SK-N-DZ (cell line): ENCODE measurements at regions not wholly inside any gene's neighbourhood (a gene's known extent, or its start where the extent isn't known, plus 50 kb on each side); places are given as distances from the start of the nearest gene placed in this dataset.
"Not testable (repeated sequence)": the region's sequence is repeated elsewhere in the genome, so short reads cannot be mapped to it uniquely, and the experiment has no call there.

ENCODE experiments used
- DNase-seq: peaks from one replicate; pipeline ENCODE4 v3.0.0-alpha.2; 2015; ENCODE audit warnings: low spot score

DNA sequence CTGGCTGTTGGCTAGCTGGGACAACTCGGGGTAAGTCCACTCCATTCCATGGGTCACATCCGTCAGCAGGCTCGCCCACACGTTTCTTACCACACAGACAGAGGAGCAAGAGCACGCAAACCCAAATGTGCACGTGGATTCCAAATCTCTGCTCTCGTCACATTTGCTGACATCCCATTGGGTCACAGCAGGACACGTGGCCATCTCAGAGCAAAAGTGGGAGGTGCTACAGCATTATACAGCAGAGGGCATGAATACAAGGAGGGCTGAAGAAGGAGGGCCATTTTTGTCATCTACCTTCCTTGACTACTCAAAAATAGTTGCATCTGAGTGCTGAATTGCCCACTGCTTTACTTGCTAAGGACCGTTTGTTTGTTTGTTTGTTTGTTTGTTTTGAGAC is 84.7 kb downstream of the RBBP6 start:
- no peak for DNase-seq

DNA sequence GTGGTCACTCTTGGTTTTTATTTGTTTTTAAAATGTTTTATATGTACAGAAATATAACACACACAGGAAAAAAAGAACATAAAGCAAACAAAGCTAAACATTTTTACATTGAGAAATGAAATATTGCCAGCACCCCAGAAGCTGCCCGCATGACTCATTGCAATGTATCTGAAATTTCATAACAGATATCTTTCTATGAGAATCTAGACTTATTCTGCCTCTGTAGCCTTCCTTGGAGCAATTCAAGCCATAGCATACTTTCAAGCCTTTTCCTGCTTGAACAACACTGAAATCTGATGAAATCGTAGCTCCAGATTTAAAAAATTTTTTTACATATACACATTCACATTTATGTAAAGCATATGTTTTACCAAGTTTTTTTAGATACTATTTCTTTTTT is 86.9 kb downstream of the RBBP6 start:
- DNase-seq, result no peak

DNA sequence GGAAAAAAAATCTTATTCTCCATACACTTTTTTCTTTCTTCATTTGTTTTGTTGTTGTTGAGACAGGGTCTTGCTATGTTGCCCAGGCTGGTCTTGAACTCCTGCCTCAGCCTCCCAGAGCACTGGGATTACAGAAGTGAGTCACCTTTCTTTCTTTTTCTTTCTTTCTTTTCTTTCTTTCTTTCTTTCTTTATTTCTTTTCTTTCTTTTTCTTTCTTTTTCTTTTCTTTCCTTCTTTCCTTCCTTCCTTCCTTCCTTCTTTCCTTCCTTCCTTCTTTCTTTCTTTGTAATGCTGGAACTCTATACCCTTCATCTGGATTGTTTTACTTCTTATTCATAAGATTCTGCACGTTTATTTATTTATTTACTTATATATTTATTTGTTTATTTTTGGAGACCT is 94.5 kb upstream of the TNRC6A start:
- DNase-seq, result no peak

DNA sequence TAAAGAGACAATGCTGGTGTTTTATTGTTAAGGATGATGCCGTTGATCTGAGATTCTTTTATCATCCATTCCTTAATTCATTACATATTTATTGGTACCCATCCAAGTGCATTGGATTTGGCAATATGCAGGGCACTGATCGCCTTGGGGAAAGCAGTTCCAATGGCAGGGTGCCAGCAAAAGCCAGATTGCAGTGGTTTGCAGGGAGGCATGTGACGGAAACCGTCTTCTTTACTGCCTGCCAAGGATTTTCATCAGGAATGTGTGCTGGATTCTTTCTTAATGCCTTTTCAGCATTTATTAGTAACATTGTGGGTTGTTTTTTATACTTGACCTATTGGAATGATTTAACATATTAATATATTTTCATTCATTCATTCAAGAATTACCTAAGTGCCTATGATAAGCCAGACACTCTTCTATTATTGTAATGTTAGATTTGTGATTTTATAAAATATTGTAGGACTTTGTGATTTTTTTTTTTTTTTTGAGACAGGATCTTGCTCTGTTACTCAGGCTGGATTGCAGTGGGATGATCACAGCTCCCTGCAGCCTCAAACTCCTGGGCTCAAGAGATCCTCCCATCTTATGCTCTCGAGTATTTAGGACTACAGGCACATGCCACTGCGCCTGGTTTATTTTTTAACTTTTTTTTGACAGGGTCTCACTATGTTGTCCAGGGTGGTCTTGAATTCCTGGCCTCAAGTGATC is 93.4 kb upstream of the TNRC6A start:
- no peak for DNase-seq

DNA sequence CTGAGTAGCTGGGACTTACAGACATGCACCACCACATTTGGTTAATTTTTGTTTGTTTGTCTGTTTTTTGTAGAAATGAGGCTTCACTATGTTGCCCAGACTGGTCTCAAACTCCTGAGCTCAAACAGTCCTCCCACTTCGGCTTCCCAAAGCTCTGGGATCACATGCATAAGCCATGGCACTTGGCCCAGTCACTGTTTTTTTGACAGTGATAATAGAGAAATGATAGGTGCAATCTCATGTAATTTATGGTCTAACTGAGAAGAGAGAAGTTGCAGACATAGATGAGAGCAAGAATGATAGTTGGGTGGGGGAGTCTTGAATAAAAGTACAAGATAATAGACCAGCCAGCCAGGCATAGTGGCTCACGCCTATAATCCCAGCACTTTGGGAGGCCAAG is 89.7 kb upstream of the TNRC6A start:
- DNase-seq, result no peak

DNA sequence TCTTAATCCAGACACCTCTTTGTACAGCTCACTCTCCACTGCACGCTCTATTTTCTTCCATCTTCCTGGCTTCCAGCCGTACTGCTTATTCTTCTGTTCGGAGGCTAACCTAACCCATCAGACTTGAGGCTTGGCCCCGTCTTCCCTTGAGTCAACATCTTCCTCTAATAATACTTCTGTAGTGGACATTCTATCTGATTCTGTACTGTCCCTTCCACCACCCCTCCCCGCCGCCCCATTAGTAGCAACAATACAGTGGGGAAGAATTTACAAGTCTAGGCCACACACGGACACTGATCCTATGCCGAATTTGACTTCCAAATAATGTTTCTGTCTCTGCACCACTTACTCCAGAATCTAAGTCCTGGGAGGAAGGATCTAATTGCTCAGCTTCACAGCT is 86.0 kb upstream of the TNRC6A start:
- DNase-seq, result no peak

DNA sequence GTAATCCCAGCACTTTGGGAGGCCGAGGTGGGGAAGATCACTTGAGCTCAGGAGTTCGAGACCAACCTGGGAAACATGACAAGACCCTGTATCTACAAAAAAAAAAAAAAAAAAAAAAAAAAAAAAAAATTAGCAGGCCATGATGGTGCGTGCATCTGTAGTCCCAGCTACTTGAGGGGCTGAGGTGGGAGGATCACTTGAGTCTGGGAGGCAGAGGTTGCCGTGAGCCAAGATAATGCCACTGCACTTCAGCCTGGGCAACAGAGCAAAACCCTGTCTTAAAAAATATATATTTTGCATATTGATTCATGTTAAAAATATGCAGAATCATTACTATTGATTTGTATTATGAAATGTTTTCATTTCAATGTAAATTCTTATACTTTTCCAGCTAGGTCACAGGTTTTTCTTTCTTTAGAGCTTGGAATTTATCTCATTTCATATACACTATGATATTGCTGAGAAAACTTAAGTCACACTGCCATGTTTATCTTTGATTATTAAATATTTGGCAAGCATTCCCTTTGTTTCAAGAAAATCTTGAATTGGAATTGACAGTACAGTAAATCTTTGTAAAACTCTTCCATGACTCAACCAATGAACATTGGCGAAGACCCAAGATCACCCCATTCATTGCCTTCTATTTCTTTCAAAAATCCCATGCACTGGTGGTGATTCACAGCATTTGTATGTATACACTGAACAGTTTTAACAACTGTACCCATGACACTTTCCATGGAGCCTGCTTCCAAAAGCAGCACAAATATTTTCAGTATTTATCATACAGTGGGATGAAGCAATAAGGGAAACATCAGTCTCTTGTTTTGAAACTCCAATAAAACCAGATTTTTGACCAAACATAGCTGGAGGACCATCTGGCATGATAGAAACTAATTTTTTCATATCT is 83.5 kb upstream of the TNRC6A start:
- no peak for DNase-seq

DNA sequence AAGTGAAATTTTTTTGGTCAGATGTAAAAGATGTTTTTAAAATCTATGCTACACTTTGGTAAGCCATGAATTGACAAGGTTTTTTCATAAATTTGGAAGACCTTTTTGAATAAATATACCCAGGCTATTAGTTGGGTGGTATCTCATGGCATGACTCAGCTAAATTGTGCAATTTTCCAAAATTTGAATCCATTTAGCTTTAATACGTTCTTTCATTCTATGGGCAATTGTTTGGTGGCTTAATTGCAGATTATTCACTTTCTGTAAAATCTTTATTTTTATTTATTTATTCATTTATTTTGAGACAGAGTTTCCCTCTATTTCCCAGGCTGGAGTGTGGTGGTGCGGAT is 82.8 kb upstream of the TNRC6A start:
- DNase-seq, result no peak

DNA sequence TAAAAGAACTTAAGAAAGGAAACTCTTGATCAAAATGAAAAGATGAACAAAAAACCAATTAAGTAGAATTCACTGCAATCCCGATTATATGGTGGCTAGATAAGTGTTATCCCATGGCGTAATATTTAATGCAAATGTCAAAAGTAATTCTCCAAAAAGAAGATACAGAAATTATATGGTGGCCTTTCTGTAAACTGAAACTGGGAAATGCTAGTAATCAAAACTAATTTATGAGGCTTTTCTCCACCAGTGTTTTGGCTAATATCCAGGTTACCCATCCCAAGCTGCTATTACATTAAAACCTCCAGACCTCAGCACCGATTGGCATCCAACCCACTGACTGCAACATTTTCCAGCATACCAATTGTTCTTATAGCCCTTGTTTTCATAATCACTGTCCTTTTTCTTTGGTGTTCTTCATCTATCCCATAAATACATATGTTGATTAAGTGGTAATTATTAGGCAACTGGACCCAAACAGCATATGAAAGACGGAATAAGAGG is 77.2 kb upstream of the TNRC6A start:
- DNase-seq, result no peak

DNA sequence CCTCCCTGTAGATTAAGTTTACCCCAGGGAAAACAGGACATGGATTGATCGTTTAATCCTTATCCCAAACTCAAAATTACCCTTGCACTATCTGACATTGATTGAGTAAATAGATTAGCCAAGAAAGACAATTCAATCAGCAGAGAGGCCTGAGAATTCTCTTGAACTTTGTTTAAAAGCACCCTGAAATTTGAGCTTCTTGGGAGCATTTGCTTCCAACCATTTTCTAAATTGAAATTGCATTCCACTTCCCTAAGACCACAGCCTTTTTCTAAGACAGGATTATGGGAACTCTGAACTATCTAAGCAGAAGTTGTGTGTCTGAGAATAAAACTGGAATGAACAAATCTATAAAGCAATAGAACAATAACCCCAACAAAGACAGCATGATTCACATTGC is 76.6 kb upstream of the TNRC6A start:
- DNase-seq, result no peak

DNA sequence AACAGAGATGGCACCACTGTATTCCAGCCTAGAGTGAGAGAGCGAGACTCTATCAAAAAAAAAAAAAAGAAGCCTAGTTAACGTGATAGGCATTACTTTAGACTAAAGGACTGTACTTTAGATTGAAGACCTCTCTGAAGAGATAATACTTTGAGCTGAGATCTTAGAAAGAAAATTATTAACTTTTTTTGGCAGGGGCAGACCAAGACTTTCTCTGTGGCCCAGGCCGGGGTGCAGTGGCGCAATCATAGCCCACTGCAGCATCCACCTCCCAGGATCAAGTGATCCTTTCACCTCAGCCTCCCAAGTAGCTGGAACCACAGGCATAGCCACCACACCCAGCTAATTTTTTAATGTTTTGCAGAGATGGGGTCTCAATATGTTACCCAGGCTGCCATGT is 75.7 kb upstream of the TNRC6A start:
- DNase-seq, result no peak

DNA sequence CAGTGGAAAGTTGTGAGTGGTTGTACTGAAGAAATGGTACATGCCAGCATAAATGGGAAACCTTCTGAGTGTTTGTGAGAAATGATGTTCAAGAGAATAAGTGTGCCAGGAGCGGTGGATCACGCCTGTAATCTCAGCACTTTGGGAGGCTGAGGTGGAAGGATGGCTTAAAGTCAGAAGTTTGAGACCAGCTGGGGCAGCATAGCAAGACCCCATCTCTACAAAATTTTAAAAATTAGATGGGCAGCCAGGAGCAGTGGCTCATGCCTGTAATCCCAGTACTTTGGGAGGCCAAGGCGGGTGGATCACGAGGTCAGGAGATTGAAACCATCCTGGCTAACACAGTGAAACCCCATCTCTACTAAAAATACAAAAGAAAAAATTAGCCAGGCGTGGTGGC is 63.5 kb upstream of the TNRC6A start:
- DNase-seq, result not testable (repeated sequence)

DNA sequence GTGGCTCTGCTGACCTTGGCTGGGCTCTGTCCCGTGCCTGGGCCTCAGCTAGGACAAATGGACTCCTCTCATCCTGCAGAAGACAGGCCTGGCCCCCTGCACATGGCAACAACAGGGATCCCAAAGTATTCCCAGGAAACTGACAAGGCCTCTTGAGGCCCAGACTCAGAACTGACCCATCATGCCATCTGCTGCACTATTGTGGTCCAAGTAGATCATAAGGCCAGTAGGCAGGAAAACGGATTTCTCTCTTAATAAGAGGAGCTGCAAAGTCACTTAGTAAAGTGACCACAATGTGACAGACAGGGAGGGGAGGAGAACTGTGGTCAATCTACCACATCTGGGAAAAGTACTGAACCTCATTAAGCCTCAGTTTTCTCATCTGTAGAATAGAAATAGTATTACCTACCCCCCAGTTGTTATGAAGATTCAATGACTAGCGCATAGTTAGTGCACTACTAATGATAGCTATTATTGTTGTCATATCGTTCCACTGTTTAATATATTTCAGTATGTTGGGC is 62.1 kb upstream of the TNRC6A start:
- no peak for DNase-seq

DNA sequence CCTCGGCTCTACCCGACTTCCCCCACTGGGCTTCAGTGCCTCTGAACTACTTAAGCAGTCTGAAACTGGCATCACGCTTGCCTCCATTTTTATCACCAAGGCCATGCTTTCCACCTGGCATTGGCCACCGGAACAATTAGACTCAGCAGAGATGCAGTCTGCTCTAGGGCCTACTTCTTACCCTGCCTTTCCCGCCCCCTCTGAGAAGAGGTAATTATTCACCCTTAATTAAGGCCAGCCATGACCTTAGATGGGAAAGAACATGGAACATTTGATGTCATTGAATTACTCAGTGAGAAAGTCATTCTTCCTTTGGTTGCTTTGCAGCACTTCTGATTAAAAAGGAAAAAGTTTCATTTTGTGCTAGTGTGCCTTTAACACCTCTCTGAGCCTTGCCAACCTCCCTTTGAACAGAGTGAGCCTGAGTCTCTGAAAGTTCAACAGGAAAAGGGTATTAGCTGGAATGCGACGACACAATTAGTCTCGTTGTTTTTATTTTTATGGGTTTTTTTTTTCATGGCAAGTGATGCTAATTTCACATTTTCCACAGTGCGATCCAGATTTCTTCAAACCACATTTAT is 60.9 kb upstream of the TNRC6A start:
- DNase-seq, result peak; percentile 44

DNA sequence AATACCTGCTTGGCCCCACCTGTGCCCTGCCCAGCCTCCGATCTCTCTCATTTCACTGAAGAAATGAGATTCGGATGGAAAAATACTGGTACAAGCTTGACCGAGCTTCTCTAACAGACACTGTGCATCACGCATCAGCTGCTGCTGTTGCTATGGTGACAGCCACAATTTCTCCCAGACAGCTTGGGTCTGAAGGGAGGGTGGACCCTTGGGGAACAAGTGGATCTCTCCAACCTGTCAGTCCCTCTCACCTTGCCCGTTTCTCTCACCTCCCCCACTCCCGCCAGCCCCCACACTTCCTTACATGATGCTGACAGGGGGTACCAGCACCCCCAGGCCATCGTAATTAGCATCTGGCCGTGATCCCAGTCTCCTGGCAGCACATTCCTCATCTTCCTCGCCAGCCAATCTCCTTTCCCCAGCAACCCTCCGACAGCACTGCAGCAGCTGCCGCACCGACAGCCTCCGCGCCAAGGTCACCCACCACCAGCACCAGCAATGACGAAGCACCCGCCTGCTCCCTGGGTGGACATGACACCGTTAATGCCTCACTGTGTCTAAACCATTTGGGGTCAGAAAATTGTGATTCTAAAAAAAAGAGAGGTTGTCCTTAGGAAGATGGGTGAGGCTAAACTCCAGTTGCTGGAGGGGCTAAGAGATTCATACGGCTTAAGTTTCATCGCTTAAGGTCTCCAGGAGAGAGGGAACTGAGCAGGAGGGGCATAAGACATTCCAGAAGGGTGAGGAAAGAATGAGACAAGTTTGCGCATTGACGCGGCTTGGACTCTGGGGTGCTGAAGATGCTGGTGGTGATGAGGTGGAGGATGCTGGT is 58.6 kb upstream of the TNRC6A start:
- peak; percentile 84 for DNase-seq

DNA sequence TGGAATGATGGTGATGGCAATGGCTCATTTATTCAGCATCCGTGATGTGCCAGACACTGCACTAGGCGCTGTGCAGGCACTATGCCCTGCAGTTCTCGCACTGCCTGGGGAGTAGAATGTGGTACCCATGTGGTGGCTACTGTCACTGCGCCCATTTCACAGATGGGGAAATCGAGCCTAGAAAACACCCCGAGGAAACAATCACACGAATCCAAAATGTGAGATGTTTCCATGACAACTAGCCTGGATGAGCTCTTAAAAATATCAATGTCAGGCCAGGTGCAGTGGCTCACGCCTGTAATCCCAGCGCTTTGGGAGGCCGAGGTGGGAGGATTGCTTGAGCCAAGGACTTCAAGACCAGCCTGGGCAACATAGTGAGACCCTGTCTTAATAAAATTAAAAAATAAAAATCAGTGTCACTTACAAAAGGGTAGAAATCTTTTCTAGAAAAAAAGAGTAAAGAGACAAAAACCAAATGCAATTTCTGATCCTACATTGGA is 57.9 kb upstream of the TNRC6A start:
- no peak for DNase-seq

DNA sequence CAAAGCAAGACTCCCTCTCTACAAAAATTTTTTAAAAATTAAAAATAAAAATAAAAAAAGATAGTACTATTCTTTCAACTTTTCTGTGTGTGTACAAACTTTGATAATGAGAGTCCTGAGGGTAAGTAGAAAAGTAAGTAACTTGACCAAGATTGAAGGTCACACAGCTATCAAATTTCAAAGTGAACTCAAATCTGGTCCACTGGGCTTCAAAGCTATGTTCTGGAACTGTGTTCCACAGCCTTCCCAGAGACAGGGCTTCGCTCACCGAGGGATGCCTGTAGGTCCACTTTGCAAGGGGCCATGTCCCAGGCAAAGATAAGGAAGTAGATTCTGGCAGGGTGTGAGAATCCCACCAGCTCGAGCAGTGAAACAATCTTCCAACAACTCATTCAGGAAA is 56.3 kb upstream of the TNRC6A start:
- no peak for DNase-seq

DNA sequence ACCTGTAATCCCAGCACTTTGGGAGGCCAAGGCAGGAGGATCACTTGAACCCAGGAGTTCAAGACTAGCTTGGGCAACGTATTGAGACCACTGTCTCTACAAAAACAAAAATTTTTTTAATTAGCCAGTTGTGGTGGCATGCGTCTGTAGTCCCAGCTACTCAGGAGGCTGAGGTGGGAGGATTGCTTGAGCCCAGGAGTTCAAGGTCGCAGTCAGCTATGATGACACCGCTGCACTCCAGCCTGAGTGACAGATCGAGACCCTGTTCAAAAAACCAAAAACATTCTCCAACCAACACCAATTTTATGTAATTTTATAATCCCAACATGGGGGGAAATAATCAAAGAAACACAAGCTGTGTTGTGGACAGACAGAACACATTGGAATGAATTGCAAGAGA is 54.6 kb upstream of the TNRC6A start:
- no peak for DNase-seq

DNA sequence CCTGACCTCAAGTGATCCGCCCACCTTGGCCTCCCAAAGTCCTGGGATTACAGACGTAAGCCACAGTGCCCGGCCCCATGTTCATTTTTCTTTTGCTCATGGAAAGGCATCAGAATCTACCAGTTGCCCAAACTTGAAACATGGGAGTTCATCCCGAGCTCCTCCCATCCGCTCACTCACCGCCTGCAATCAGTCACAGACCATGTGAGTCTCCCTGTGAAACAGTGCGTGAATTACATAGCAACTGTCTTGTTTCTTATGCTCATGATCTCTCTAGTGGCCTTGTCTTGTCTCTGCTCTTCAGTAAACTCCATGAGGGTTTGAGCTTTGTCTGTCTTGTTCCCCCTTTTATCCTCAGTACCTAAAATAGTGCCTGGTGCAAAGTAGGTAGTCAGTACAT is 52.1 kb upstream of the TNRC6A start:
- DNase-seq, result no peak
